ENCODE measurements at regions not wholly inside any gene's neighbourhood (a gene's known extent, or its start where the extent isn't known, plus 50 kb on each side); places are given as distances from the start of the nearest gene placed in this dataset.
A peak's percentile ranks its signal among the peaks of the same experiment; 100 is the strongest.

GRCh38 chr11:69239641-69240040, 54.3 kb upstream of the MYEOV start:
- no peak overlapping the region for H3K4me3 ChIP-seq (ENCODE audit: low read depth, low read length)
- DNase-seq (ENCODE audit: low read depth) = no peak
- TF ChIP-seq, protein P1, sequence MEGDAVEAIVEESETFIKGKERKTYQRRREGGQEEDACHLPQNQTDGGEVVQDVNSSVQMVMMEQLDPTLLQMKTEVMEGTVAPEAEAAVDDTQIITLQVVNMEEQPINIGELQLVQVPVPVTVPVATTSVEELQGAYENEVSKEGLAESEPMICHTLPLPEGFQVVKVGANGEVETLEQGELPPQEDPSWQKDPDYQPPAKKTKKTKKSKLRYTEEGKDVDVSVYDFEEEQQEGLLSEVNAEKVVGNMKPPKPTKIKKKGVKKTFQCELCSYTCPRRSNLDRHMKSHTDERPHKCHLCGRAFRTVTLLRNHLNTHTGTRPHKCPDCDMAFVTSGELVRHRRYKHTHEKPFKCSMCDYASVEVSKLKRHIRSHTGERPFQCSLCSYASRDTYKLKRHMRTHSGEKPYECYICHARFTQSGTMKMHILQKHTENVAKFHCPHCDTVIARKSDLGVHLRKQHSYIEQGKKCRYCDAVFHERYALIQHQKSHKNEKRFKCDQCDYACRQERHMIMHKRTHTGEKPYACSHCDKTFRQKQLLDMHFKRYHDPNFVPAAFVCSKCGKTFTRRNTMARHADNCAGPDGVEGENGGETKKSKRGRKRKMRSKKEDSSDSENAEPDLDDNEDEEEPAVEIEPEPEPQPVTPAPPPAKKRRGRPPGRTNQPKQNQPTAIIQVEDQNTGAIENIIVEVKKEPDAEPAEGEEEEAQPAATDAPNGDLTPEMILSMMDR (IDR thresholded peaks at IDR 0.05; ENCODE audit: insufficient read depth, low read length) = no peak

DNA sequence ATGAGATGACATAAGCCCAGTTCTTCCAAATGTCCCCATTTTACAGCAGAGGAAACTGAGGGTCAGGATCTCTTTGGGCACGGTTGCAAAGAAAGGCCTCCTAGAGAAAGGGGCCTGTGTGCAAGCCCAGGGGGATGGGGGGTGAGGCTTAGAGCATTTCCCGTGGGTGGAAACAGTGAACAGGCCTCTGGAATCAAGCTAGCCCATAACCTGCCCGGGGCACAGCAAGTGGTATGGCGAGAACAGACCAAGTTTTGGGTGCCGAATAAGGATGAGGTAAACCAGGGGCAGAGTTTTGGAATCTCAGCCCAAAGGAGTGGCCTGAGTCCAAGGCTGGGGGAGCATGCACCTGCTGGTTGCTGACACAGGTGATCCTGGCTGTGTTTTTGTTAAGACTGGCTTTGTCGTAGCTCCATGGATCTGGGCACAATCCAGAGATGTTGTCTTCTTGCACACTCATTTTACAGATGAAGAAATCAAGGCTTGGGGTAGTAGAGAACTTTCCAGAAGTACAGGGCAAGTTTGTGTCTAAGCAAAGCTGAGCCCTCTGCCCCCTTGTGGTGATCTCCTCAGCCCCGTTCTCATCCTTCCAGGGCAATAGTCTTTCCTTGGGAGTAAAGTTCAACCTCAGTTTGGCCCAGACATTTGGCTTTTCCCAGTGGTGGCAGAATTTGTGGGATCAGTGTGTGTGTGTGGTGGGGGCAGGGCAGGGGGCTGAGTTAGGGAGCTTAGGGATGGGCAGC, 53.5 kb upstream of the MYEOV start:
- peak; percentile 18 for DNase-seq (ENCODE audit: low read depth)
- no peak overlapping the region for H3K4me3 ChIP-seq (ENCODE audit: low read depth, low read length)
- TF ChIP-seq, protein P1 (IDR thresholded peaks at IDR 0.05; ENCODE audit: insufficient read depth, low read length) = peak; percentile 41

DNA sequence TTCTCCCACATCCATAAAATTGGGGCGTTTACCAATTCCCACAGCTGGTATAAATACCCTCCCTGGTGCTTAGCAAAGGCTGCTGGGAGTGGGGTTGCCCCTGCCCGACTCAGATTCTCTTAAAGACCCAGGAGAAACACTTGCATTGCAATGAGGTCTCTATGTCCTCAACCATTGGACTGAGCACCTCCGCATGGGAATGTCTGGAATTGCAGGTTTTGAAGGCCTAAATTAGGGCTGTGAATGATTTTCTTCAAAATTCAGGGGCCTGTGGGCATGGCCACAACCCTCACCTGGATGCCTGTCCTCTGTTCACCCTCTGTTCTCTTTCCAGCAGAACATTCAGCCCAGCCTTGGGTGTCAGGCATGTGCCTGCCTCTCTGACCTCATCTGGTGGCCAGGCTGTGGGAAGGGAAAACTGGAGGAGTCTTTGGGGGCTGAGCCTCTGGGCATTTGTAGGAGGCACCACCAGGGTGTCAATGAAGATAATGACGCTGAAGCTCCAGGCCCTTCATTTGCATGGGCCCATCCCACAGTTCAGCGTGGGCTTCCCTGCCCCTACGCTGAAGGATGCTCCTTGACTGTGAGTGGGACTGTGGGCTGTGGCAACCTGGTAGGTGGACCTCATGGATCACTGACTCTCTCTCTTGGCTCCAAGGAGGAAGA, 52.7 kb upstream of the MYEOV start:
- no peak for DNase-seq (ENCODE audit: low read depth)
- H3K4me3 ChIP-seq (ENCODE audit: low read depth, low read length) = no peak overlapping the region
- TF ChIP-seq, protein P1 (IDR thresholded peaks at IDR 0.05; ENCODE audit: insufficient read depth, low read length) = no peak

DNA sequence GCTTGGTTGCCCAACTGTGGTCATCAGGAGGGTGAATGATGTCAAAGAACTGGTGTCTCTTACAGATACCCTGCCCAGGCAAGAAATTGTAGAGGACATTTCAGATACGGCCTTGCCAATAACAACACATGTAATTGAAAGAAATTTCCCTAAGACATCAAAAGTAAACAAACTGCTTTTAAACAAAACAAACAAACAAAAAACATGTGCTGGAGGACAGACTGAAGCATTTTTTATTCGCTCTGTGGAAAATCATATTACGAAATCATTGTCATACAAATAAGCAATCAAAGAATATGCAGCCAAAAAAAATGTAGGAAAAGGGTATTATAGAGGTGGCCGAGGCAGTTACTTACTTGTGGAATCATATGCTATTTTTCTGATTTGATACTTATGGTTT, 52.1 kb upstream of the MYEOV start:
- H3K4me3 ChIP-seq (ENCODE audit: low read depth, low read length) = no peak overlapping the region
- TF ChIP-seq, protein P1 (IDR thresholded peaks at IDR 0.05; ENCODE audit: insufficient read depth, low read length) = no peak
- no peak for DNase-seq (ENCODE audit: low read depth)

- DNase-seq (ENCODE audit: low read depth) = no peak
- TF ChIP-seq, protein P1 (IDR thresholded peaks at IDR 0.05; ENCODE audit: insufficient read depth, low read length) = no peak
Observed at GRCh38 chr11:69242266-69242920, 51.6 kb upstream of the MYEOV start.

GRCh38 chr11:69243496-69244200, 50.3 kb upstream of the MYEOV start:
- no peak for DNase-seq (ENCODE audit: low read depth)
- TF ChIP-seq, protein P1 (IDR thresholded peaks at IDR 0.05; ENCODE audit: insufficient read depth, low read length) = no peak
- no peak overlapping the region for H3K4me3 ChIP-seq (ENCODE audit: low read depth, low read length)

More at GRCh38 chr11:69242266-69242920, 51.6 kb upstream of the MYEOV start:
- H3K4me3 ChIP-seq (ENCODE audit: low read depth, low read length) = no peak overlapping the region

Data from fibroblast of the aortic adventitia (primary cell).